HG03025 (cell line): ENCODE measurements at regions not wholly inside any gene's neighbourhood (a gene's known extent, or its start where the extent isn't known, plus 50 kb on each side); places are given as distances from the start of the nearest gene placed in this dataset.

Source experiments
- ATAC-seq: cut with Tn5 transposase; IDR thresholded peaks from one replicate; pipeline ENCODE4 v1.9.1; 2021; ENCODE audit warnings: mild to moderate bottlenecking, moderate library complexity; ENCODE audit not compliant: unreplicated experiment, low FRiP score

DNA sequence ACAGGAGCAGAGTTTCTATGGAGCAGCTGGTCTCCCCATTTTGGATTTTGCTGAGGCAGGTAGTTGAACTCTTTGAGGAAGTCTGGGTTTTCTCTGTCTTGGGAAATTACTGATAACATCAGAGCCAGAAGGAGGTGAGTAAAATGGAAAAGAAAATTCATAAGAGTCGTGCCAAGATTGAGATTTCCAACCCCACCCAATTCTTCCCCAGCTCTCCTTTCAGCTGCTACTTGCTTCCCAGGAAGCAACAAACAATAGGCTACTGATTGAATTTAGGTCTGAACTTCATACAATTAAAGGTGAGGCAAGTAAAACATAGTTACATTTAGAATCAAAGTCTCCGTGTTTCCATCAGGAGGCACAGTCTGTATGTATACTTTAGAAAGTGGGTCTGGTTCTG lies 54.6 kb upstream of the EOLA2 start:
- no peak for ATAC-seq

DNA sequence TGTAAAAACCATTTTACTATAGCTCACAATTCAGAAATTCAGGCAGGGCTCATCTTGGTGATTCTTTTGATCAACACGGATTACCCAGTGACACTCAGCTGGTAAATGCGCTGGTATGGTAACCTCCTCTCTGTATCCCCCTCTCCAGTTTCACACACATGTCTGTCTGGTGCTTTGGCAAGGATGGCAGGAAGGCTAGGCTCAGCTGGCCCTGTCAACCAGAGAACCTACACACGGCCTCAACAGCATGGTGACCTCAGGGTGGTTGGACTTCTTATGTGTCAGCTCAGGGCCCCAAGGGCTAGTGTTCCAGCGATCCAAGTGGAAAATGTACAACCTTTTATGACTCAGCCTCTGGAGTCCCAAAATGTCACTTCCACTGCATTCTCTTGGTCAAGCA lies 55.7 kb upstream of the EOLA2 start:
- ATAC-seq: no peak

DNA sequence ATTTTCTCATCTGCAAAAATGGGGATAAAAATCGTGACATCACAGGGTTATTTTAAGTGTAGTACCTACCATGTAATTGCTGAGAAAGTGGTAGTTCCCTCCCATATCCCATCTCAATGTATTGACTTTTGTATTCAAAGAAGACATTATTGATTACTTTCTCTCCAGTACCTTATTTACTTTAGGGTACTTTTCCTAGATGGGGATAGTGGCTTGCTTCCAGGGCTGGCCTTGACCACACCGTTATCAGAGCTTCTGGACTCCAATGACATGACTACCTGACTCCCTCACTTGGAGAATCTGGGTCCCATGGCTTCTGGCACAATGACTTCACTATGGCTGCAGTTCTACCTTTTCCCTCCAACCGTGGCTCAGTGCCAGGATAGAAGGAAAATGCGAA lies 58.2 kb upstream of the EOLA2 start:
- ATAC-seq: no peak

DNA sequence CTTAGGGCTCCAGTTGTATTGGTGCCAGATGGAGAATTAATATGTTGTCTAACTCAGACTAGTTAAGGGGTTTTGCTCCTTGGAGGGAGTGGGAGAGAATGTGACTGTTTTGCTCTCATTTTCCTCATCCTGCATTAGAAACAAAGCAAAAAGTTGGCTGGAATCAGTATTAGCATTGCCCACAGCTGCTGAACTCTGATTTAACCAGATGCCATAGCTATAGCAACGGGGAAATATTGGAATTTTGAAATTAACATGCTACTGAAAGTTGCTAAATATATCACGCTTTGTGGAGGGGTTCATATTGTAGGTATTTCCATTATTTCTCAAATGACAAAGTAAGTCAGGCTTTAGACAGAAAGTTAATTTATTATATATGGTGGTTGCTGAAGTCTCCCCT lies 66.7 kb upstream of the EOLA2 start:
- no peak for ATAC-seq

DNA sequence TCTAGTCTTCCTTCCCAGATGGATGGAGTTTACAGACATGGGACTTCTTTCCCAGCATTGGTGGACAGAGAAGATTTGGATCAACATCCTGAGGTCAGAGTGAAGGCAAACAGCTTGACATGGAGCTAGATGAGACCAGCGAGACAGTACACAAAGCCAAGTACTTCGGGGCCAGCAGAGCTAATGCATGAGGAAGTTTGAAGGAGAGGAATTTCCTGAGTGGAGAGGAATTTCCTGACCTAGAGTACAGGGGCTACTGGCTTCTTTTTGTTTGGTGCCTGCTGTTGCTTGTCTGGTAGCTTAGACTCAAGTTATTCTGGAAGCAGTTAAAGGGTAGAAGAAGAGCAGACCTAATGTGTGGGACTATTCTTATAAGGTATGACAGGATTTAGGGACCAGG lies 69.1 kb upstream of the EOLA2 start:
- no peak for ATAC-seq

DNA sequence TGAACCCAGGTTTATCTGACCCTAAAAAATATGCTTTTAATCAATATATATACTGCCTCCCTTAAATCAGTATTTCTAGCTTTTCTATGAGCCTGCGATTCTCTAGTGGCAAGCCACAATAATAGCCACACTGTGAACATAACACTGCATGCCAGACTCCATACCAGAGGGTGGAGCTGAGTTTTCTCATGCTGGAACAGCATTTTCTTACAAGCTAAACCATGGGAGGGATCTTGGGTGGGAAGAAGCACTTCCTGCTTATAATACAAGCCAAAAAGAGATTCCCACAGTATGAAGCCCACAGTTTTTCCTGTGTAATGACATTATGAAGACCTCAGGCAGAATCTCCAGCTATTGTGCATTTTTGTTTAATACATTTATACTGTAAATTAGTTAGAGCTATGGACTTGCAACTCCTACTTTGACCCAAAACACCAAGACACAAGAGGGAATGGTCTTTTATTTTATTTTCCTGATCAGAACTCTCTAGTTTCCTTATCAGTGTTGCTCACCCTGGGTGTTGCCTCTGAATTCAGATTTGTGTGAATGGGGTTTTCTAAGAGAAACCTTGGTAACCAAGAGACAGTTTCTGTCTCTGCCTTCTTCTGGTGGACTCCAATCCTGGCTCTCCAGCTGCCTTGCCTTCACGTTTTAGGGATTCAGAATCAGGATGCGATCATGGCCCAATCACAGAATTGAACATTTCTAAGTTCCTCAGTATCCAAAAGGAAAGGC lies 74.5 kb upstream of the EOLA2 start:
- ATAC-seq: no peak

DNA sequence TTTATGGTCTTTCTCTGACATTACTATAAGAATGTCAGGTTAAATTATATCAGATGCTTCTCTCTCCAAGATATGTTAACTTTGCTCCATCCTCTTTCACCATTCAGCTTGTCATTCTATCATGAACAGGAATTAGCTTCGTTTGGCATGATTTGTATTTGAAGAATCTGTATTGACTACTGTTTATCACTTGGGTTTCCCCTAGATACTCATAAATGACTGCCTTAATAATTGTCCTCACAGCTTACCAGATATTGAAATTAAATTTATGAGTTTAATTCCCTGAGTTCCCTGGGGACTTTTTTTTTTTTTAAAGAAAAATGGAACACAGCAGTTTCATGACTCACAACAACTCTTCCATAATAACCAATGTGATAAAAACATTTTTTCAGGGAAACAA lies 76.2 kb upstream of the EOLA2 start:
- ATAC-seq: no peak

DNA sequence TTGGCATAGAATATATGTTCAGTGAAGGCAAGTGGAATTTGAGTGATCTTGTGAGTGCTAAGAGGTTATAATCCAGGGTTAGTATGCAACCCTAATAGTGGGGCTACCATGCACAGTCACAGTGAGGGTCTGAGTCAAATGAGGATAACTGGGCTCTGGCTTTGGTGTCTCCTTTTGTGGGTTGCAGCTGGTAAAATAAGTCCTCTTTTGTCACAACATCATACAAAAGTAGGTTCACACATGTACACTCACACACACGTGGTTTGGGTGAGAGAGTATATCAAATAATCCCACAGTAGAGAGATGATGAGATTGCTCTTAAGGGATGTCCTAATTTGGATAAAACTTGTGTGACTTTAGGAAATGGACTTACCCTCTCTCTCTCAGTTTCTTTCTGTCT lies 79.6 kb upstream of the EOLA2 start:
- no peak for ATAC-seq

DNA sequence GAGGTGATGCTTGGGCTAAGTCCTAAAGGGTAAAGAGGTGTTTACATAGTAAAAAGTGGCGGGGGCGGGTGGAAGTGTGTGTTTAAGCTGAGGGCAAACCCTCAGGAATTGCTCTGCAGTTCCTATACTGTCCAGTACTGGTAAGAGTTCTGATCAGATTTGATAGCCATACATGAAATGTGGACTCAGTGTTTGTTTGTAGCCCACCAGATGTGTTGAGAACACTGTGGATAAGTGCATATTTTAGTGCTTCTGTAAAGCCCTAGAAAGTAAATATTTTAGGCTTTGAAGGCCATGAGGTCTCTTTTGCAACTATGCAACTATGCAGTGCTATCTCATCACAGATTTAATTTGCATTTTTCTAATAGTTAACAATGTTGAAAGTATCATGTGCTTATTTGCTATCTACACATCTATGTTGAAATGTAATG lies 80.7 kb upstream of the EOLA2 start:
- no peak for ATAC-seq

DNA sequence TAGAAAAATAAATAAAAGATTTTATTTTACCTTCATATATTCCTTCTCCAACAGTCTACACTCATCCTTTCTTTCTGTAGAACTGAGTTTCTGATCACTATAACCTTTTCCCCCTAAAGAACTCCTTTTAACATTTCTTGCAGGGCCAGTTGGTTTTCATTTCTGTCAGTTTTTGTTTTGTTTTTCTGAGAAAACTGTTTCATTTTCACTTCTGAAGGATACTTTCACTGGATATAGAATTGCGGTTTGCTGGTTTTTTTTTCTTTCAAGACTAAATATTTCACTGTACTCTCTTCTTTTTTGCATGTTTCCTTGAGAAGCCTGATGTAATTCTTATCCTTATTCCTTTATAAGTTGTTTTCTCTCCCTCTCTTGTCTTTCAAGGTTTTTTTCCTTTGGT lies 90.4 kb upstream of the EOLA2 start:
- no peak for ATAC-seq

DNA sequence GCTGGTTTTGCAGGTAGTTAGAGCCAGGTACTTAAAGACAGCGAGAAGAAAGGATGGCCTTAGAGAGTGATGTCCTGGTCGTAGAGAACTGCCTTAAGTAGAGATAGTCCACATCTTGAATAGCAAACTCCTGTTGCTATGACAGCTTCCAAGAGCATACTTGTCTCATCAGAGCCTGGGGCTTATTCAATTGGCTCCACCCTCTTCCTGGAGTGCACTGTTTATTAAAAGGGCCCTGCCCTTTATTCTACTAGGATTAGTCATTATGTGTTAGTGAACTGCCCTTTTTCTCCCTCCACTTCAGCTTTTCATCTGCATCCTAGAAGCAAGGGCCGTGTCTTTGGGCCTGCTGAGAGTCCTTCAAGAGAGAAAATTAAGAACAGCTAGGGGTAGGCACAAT lies 94.5 kb upstream of the EOLA2 start:
- ATAC-seq: no peak

DNA sequence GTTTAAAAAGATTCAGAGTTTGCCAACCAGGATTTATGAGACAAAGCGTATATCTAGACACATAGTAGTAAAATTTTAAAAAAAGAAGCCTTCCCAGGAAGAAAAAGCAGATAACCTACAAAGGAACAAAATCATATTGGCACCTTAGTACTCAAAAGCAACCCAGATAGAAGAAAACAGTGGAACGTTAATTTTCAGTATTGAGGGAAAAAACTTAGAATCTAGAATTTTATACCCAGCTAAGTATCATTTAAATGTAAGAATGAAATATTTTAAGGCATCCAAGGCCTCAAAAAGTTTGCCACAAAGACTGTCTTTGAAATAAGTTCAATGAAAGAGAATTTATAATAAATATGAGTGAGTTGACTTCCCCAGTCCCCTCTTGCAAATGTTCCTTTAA lies 96.5 kb upstream of the EOLA2 start:
- ATAC-seq: no peak

DNA sequence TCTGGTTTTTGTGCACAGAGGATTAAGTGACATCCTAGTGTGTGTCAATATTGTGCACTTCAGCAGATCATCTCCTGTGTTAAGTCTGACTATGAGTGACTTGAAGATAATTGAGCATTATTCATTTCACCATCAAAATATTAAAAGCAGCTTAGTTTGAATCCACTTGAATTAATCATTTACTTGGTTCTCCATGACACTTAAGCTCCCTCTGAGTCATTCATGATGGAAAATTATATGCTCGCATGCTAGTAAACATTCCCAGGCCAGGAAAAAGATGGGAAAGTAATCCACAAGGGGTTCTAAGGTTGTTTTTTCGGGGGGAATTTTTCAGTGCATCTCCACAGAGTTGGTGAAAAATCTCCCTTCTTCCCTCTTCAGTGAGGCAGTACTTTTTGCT lies 97.2 kb upstream of the EOLA2 start:
- no peak for ATAC-seq

DNA sequence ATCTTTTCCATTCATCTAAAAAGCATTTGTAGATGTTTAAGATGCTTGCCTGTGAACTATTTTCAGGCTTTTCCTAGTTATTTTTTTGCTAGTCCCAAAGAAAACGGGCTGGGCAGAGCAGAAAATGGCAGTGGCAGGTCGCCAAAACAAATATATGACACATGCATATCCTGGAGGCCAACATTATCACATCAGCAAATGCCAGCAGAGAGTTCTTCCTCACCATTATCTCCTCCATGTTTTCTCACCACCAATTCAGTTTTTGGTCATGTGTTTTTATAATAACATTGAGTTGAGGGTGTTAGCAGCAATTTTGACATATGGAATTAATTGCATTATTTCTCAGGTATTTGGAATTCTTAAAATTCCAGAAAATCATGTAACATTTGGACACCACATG lies 97.9 kb upstream of the EOLA2 start:
- no peak for ATAC-seq

DNA sequence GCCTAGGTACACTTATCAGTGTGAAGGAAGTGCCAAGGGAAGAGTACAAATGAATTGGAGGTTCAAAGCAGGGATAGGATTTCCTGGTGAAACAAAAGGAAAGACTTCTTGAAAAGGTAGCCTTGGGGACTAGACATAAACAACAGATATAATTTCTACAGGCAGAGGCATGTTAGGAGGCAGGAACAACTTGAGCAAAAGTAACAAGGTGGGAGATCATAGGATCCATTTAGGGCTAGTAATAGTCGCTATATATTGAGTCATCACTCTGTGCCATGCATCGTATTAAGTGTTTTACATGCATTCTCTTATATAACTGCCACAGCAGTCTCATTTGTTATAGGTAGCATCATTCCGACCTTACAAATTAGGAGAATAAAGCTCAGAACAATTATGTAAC lies 98.3 kb upstream of the EOLA2 start:
- no peak for ATAC-seq

DNA sequence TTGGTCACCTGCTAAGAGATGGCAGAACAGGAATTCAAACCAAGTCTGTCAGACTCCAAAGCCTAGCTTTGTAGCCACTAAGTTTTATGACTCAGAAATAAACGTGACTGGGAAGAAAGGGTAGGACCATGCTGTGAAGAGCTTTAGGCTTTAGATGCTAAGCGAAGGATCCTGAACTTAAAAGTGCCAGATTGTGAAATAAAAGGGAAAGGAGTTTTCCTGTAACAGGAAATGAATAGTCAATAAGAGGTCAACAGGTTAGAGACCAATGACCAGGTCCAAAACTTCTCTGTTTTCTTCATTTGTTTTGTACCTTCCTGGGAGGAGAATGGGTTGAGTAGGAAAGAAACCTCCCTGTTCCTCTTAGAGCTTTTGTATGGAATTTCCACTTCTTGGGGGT lies 98.8 kb upstream of the EOLA2 start:
- no peak for ATAC-seq

DNA sequence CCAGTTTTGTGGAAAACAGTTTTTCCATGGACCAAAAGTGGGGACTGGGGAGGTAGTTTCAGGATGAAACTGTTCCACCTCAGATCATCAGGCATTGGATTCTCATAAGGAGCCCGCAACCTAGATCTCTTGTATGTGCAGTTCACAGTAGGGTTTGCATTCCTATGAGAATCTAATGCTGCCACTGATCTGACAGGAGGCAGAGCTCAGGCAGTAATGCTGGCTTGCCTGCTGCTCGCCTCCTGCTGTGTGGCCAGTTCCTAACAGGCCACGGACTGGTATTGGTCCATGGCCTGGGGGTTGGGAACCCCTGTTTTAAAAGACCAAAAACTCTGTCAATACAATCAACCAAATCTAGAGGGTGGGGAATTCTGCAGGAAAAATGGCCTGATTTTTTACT lies 100.0 kb upstream of the EOLA2 start:
- no peak for ATAC-seq

DNA sequence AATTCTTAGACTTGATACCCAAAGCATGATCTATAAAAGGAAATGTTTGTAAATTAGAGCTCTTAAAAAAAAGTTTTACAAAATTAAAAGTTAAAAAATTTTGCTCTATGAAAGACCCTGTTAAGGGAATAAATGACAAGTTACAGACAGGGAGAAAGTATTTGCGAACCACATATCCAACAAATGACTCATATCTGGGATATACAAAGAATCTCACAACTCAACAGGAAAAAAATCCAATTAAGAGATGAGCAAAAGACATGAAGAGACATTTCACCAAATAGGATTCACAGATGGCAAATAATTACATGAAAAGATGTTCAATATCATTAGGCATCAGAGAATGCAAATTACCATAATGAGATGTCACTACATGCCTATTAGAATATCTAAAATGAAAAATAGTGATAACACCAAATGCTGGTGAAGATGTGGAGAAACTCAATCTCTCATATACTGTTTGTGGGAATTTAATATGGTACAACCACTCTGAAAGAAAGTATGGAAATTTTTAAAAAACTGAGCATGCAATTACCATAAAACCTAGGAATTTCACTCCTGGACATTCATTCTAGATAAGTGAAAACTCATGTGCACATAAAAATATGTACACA lies 100.8 kb upstream of the EOLA2 start:
- no peak for ATAC-seq

DNA sequence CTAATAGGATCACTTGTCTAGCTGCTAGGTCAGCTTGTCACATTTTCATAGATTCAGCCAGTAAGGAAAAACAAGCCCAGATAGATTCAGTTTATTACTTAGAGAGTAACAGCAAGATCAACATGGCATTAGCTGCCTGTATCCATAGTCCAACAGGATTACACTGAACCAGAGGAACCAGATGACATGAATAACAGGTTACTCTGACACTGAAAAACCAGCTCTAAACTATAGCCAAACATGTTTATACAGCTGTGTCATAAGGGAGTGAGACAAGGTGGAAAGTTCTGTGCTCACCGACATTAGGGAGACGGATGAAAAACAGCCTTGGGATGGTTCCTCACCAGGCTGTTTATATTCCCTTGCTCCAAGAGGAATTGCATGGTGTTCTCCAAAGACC lies 102.9 kb upstream of the EOLA2 start:
- ATAC-seq: no peak

DNA sequence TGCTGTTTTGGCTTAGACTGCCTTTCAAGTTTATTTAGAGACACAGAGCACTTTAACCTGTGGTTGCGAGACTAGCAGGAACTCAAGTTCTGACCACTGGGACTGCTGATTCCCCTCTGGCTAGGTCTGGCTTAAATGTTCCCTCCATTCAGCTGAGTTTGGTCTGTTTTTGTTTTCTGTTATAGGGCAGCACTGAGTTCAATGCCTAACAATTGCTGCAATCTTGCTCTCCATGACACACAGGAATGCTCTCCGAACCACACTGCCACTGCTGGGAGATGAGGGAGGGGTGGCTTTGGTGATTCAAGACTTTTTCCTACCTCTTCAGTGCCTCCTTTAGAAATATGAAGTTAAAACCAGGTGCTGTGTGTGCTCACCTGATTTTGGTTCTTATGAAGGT lies 106.3 kb upstream of the EOLA2 start:
- no peak for ATAC-seq

DNA sequence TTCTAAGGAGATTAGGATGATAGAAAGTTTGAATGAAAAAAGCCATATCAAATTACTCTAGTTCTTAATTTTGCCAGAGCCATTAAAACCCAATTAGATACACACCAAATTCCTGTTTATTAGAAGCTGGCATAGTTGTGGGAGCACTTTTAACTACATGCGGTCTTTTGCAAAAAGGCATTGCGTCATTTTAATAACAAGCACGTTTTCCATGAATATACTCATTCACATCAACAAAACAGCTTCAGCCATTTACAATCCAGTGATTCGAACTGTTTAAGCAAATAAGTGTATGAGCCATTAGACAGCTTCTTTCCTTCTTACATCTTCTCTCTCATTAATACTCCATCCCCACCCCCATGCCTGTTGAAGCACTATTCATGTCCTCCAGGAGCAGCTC lies 109.5 kb upstream of the EOLA2 start:
- ATAC-seq: no peak

DNA sequence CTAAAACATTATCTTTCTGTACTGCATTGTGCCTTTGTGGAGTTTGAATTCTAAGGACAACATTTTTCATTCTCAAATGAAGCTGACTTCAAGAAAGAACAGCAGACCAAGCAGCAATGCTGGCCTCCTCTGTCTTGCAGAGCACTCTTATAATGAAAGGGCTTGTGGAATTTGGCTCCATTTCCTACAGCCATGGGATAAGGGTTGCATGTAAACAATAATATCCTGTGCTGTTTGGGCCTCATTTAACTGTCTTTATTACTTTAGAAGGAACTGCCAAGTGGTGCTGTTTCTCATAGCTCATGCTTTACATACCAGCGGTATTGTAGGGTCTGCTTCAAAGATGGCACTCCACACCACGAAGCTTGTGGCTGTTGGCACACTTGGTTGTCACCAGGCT lies 111.4 kb upstream of the EOLA2 start:
- no peak for ATAC-seq

DNA sequence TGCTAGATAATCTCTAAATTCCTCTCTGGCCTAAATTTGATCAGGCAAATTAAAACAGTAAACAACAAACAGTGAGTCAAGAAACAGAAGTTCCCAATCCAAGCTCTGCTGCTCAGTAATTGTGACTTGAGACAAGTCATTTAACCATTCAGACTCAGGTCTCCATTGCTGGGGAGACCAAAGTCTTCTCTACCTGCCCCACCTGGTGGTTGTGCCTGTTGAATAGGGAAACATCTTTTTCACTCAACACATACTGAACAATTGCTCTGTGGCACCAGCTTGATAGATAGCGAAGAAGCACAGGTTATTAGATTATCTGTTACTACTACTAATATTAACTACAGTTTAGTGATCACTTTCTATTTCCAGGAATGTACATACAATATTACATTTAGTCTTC lies 112.1 kb upstream of the EOLA2 start:
- ATAC-seq: no peak
